ENCODE measurements at regions not wholly inside any gene's neighbourhood (a gene's known extent, or its start where the extent isn't known, plus 50 kb on each side); places are given as distances from the start of the nearest gene placed in this dataset.
"Not testable (repeated sequence)": the region's sequence is repeated elsewhere in the genome, so short reads cannot be mapped to it uniquely, and the experiment has no call there.

- no peak for DNase-seq
These were observed 296.8 kb upstream of the RSPO3 start for GRCh38 chr6:126821706-126822105.

- DNase-seq, result no peak
These were observed 294.2 kb upstream of the RSPO3 start for GRCh38 chr6:126824226-126824625.

- DNase-seq, result no peak
These were observed 293.7 kb upstream of the RSPO3 start for GRCh38 chr6:126824815-126825214.

GRCh38 chr6:126826166-126826714 is 292.2 kb upstream of the RSPO3 start:
- no peak for DNase-seq

- DNase-seq, result no peak
These were observed 287.0 kb upstream of the RSPO3 start for GRCh38 chr6:126831461-126831860.

- no peak for DNase-seq
These were observed 275.7 kb upstream of the RSPO3 start for GRCh38 chr6:126842769-126843168.

GRCh38 chr6:126848119-126848518 is 270.4 kb upstream of the RSPO3 start:
- no peak for DNase-seq

GRCh38 chr6:126867641-126868040 is 250.8 kb upstream of the RSPO3 start:
- DNase-seq, result no peak

GRCh38 chr6:126873351-126873750 is 245.1 kb upstream of the RSPO3 start:
- no peak for DNase-seq

GRCh38 chr6:126873791-126874190 is 244.7 kb upstream of the RSPO3 start:
- DNase-seq, result no peak

- DNase-seq, result no peak
These were observed 242.0 kb upstream of the RSPO3 start for GRCh38 chr6:126876446-126876845.

GRCh38 chr6:126880964-126881363 is 237.5 kb upstream of the RSPO3 start:
- no peak for DNase-seq

GRCh38 chr6:126886106-126886505 is 232.4 kb upstream of the RSPO3 start:
- DNase-seq, result no peak

GRCh38 chr6:126888727-126889725 is 229.4 kb upstream of the RSPO3 start:
- no peak for DNase-seq

- DNase-seq, result no peak
These were observed 228.4 kb upstream of the RSPO3 start for GRCh38 chr6:126890055-126890454.

- DNase-seq, result no peak
These were observed 227.3 kb upstream of the RSPO3 start for GRCh38 chr6:126891158-126891557.

GRCh38 chr6:126892869-126893268 is 225.6 kb upstream of the RSPO3 start:
- not testable (repeated sequence) for DNase-seq

- no peak for DNase-seq
These were observed 220.7 kb upstream of the RSPO3 start for GRCh38 chr6:126897758-126898157.

GRCh38 chr6:126904176-126904575 is 214.3 kb upstream of the RSPO3 start:
- no peak for DNase-seq

GRCh38 chr6:126905917-126906316 is 212.6 kb upstream of the RSPO3 start:
- DNase-seq, result no peak

GRCh38 chr6:126907312-126907711 is 211.2 kb upstream of the RSPO3 start:
- no peak for DNase-seq

GRCh38 chr6:126907996-126908395 is 210.5 kb upstream of the RSPO3 start:
- DNase-seq, result no peak

GRCh38 chr6:126909493-126909892 is 209.0 kb upstream of the RSPO3 start:
- no peak for DNase-seq

- no peak for DNase-seq
These were observed 204.8 kb upstream of the RSPO3 start for GRCh38 chr6:126913651-126914050.

Data from GDM1 (cell line).